ENCODE measurements at regions not wholly inside any gene's neighbourhood (a gene's known extent, or its start where the extent isn't known, plus 50 kb on each side); places are given as distances from the start of the nearest gene placed in this dataset.

- H3K27ac ChIP-seq: no peak overlapping the region
- ATAC-seq (ENCODE audit: insufficient number of reproducible peaks, low FRiP score, low read depth) (no peak), DNase-seq (ENCODE audit: low spot score) (no peak)
- TF ChIP-seq CTCF (IDR thresholded peaks at IDR 0.05): no peak
- no peaks in the 10 kb centered on the region for H3K27me3 ChIP-seq (replicated peaks; ENCODE audit: insufficient read depth)
- H3K4me1 ChIP-seq (ENCODE audit: control insufficient read depth in 1 of 2, low read depth in 2 of 2): no peaks in the 10 kb centered on the region
- H3K36me3 ChIP-seq: no peaks in the 10 kb centered on the region
- H3K4me3 ChIP-seq: no peak overlapping the region
- H3K9me3 ChIP-seq: no peaks in the 10 kb centered on the region
Measured at GRCh38 chr6:1463275-1463674, 73.9 kb downstream of the FOXF2 start.

- Histone ChIP-seq H3K27me3 (replicated peaks; ENCODE audit: insufficient read depth) (no peaks in the 10 kb centered on the region), H3K27ac (no peak overlapping the region), H3K36me3 (no peaks in the 10 kb centered on the region), H3K4me3 (no peak overlapping the region), H3K9me3 (no peaks in the 10 kb centered on the region), H3K4me1 (ENCODE audit: control insufficient read depth in 1 of 2, low read depth in 2 of 2) (no peaks in the 10 kb centered on the region)
- no peak for TF ChIP-seq CTCF (IDR thresholded peaks at IDR 0.05)
- no peak for DNase-seq (ENCODE audit: low spot score)
- ATAC-seq (ENCODE audit: insufficient number of reproducible peaks, low FRiP score, low read depth): no peak
Measured at GRCh38 chr6:1463751-1464426, 74.5 kb downstream of the FOXF2 start.

- DNase-seq (ENCODE audit: low spot score) (no peak), ATAC-seq (ENCODE audit: insufficient number of reproducible peaks, low FRiP score, low read depth) (no peak)
- Histone ChIP-seq H3K9me3 (no peaks in the 10 kb centered on the region), H3K27ac (no peak overlapping the region), H3K27me3 (replicated peaks; ENCODE audit: insufficient read depth) (no peaks in the 10 kb centered on the region), H3K4me1 (ENCODE audit: control insufficient read depth in 1 of 2, low read depth in 2 of 2) (no peaks in the 10 kb centered on the region), H3K36me3 (no peaks in the 10 kb centered on the region), H3K4me3 (no peak overlapping the region)
- no peak for TF ChIP-seq CTCF (IDR thresholded peaks at IDR 0.05)
Measured at GRCh38 chr6:1464781-1465370, 75.5 kb downstream of the FOXF2 start.

GRCh38 chr6:1468126-1468525 is 78.8 kb downstream of the FOXF2 start:
- Histone ChIP-seq H3K4me3 (no peak overlapping the region), H3K27me3 (replicated peaks; ENCODE audit: insufficient read depth) (no peaks in the 10 kb centered on the region), H3K27ac (no peak overlapping the region), H3K4me1 (ENCODE audit: control insufficient read depth in 1 of 2, low read depth in 2 of 2) (no peaks in the 10 kb centered on the region), H3K36me3 (no peaks in the 10 kb centered on the region), H3K9me3 (no peaks in the 10 kb centered on the region)
- ATAC-seq (ENCODE audit: insufficient number of reproducible peaks, low FRiP score, low read depth): no peak
- no peak for DNase-seq (ENCODE audit: low spot score)
- no peak for TF ChIP-seq CTCF (IDR thresholded peaks at IDR 0.05)

DNA sequence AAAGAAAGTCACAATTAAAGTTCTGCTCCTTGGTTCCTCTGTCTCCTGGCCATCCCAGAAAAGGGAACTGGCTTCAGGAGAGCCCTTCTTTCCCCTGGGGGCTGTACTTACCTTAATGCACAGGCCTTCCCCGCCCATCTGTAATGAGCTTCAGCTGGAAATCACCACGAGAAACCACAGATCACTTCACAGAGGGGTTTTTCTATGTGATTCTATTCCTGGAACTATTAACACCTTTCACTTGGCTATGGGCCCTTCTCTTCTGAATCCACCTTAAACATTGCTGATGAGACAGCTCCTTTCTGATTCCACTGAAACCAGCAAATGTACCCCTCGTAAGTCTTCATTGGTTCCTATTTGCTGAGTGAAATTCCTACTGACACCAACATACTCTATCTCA is 80.7 kb downstream of the FOXF2 start:
- Histone ChIP-seq H3K4me1 (ENCODE audit: control insufficient read depth in 1 of 2, low read depth in 2 of 2) (no peaks in the 10 kb centered on the region), H3K27ac (no peak overlapping the region), H3K9me3 (no peaks in the 10 kb centered on the region), H3K36me3 (no peaks in the 10 kb centered on the region), H3K27me3 (replicated peaks; ENCODE audit: insufficient read depth) (no peaks in the 10 kb centered on the region), H3K4me3 (no peak overlapping the region)
- TF ChIP-seq CTCF (IDR thresholded peaks at IDR 0.05): no peak
- ATAC-seq (ENCODE audit: insufficient number of reproducible peaks, low FRiP score, low read depth) (no peak), DNase-seq (ENCODE audit: low spot score) (no peak)

Measured in thoracic aorta (tissue), 2 donors.